ENCODE measurements at regions not wholly inside any gene's neighbourhood (a gene's known extent, or its start where the extent isn't known, plus 50 kb on each side); places are given as distances from the start of the nearest gene placed in this dataset.

- TF ChIP-seq POLR2A (IDR thresholded peaks at IDR 0.05; ENCODE audit: low read length) (no peak), GATA1 (IDR thresholded peaks at IDR 0.05; ENCODE audit: low read depth, low read length) (no peak)
Measured at GRCh38 chr6:6434151-6434550, 113.7 kb upstream of the F13A1 start.

All from erythroblast (primary cell).